H1 (cell line): ENCODE measurements at regions not wholly inside any gene's neighbourhood (a gene's known extent, or its start where the extent isn't known, plus 50 kb on each side); places are given as distances from the start of the nearest gene placed in this dataset.

ENCODE experiments used
- CTCF ChIA-PET: fragments of 300-600 bp; sonication (Branson Sonifier 250); formaldehyde crosslinking; loops from one replicate; lab custom pipeline; 2021; ENCODE audit not compliant: partially characterized antibody; lab: Charles Lee
- POLR2A ChIA-PET: fragments of 300-600 bp; sonication (Branson Sonifier 250); formaldehyde crosslinking; loops from one replicate; lab custom pipeline; 2021; ENCODE audit warnings: inconsistent platforms; ENCODE audit not compliant: partially characterized antibody; lab: Charles Lee
- DNase-seq, 2 experiments: peaks; one replicate each; pipeline versions ENCODE4 v3.0.0 to v3.0.0-alpha.2; 2010 to 2022; ENCODE audit warnings: low spot score in 2 of 2, low read depth in 1 of 2, mixed read lengths in 1 of 2
- FAIRE-seq: peaks from 2 replicates; lab custom pipeline; 2011; peaks lifted over from hg19 to GRCh38; lab: Jason Lieb, UNC
- H2AFZ ChIP-seq: 2 replicates; pipeline ENCODE4 v1.8.1; 2012; ENCODE audit warnings: low read length, inconsistent platforms
- H2AK5ac ChIP-seq: 2 replicates; pipeline ENCODE4 v1.6.1; 2013; ENCODE audit warnings: low read depth, low read length
- H2BK120ac ChIP-seq: replicated peaks from 2 replicates; pipeline ENCODE3; 2013; ENCODE audit warnings: low read depth, low read length, inconsistent platforms
- H2BK12ac ChIP-seq: 2 replicates; pipeline ENCODE4 v1.6.1; 2013; ENCODE audit warnings: low read depth, low read length
- H2BK15ac ChIP-seq: 2 replicates; pipeline ENCODE4 v1.6.1; 2013; ENCODE audit warnings: low read length
- H2BK20ac ChIP-seq: 2 replicates; pipeline ENCODE4 v1.6.1; 2013; ENCODE audit warnings: low read length
- H2BK5ac ChIP-seq: 2 replicates; pipeline ENCODE4 v1.6.1; 2013; ENCODE audit warnings: low read depth, low read length
- H3K14ac ChIP-seq: 2 replicates; pipeline ENCODE4 v1.6.1; 2013; ENCODE audit warnings: inconsistent platforms; ENCODE audit not compliant: insufficient read length
- H3K18ac ChIP-seq: 2 replicates; pipeline ENCODE4 v1.6.1; 2013; ENCODE audit warnings: low read length; ENCODE audit errors: extremely low read depth
- H3K23ac ChIP-seq: 2 replicates; pipeline ENCODE4 v1.6.1; 2013; ENCODE audit warnings: inconsistent platforms; ENCODE audit not compliant: insufficient read length
- H3K23me2 ChIP-seq: 2 replicates; pipeline ENCODE4 v1.6.1; 2013; ENCODE audit warnings: low read depth, low read length
- H3K27ac ChIP-seq: 2 replicates; pipeline ENCODE4 v1.6.1; 2011; ENCODE audit warnings: low read depth, low read length, inconsistent platforms
- H3K27me3 ChIP-seq, 4 experiments: replicated peaks in 1 of 4; 1 replicate in 1 of 4; 2 replicates in 3 of 4; pipeline versions ENCODE4 v1.6.1 to v1.8.1; 2011 to 2013; ENCODE audit warnings: low read length in 3 of 4, mild to moderate bottlenecking in 3 of 4, inconsistent platforms in 2 of 4, mixed read lengths in 2 of 4, moderate library complexity in 1 of 4; ENCODE audit not compliant: control insufficient read depth in 3 of 4, insufficient read depth in 3 of 4; ENCODE audit errors: extremely low read depth in 1 of 4
- H3K36me3 ChIP-seq, 4 experiments: 2 replicates each; pipeline versions ENCODE4 v1.6.1 to v1.8.1; 2011 to 2013; ENCODE audit warnings: mild to moderate bottlenecking in 4 of 4, low read length in 3 of 4, moderate library complexity in 2 of 4, control low read depth in 1 of 4, inconsistent platforms in 1 of 4; ENCODE audit not compliant: insufficient read depth in 4 of 4, control insufficient read depth in 2 of 4
- H3K4ac ChIP-seq: replicated peaks from 2 replicates; pipeline ENCODE3; 2013; ENCODE audit warnings: low read length, low read depth, mixed read lengths, inconsistent platforms; ENCODE audit not compliant: insufficient read length
- H3K4me1 ChIP-seq, 4 experiments: replicated peaks in 1 of 4; 1 replicate in 1 of 4; 2 replicates in 3 of 4; pipeline versions ENCODE4 v1.6.1 to v1.8.1; 2011 to 2013; ENCODE audit warnings: low read length in 3 of 4, inconsistent platforms in 2 of 4, mixed read lengths in 1 of 4; ENCODE audit not compliant: insufficient read depth in 4 of 4, control insufficient read depth in 3 of 4
- H3K4me2 ChIP-seq, 2 experiments: 2 replicates each; pipeline versions ENCODE4 v1.6.1 to v1.8.1; 2011 to 2013; ENCODE audit warnings: low read depth in 2 of 2, low read length in 2 of 2, control low read depth in 1 of 2, inconsistent platforms in 1 of 2, mild to moderate bottlenecking in 1 of 2; ENCODE audit not compliant: insufficient read depth in 1 of 2
- H3K4me3 ChIP-seq, 4 experiments: fragments of 200-600, 300-600 bp in 1 of 4; sonication (generic), shearing (Covaris generic), sonication (Bioruptor Twin) in 1 of 4; 2 replicates each; pipeline versions ENCODE4 v1.5.1 to v1.8.1; 2011 to 2016; ENCODE audit warnings: low read length in 4 of 4, low read depth in 3 of 4, control low read depth in 2 of 4, inconsistent platforms in 2 of 4, mild to moderate bottlenecking in 2 of 4, mixed read lengths in 1 of 4, moderate library complexity in 1 of 4; ENCODE audit not compliant: insufficient read depth in 2 of 4; ENCODE audit errors: extremely low read depth in 1 of 4
- H3K56ac ChIP-seq: replicated peaks from 2 replicates; pipeline ENCODE3; 2013; ENCODE audit warnings: low read depth, mild to moderate bottlenecking, mixed read lengths, low read length, inconsistent platforms; ENCODE audit not compliant: insufficient read length
- H3K79me1 ChIP-seq: 2 replicates; pipeline ENCODE4 v1.6.1; 2013; ENCODE audit warnings: low read depth, low read length, control low read depth
- H3K79me2 ChIP-seq, 2 experiments: 2 replicates each; pipeline versions ENCODE4 v1.6.1 to v1.8.1; 2012 to 2013; ENCODE audit warnings: low read length in 2 of 2, mild to moderate bottlenecking in 2 of 2, inconsistent platforms in 1 of 2; ENCODE audit not compliant: insufficient read depth in 2 of 2, control insufficient read depth in 1 of 2
- H3K9ac ChIP-seq, 4 experiments: replicated peaks in 1 of 4; 1 replicate in 1 of 4; 2 replicates in 3 of 4; pipeline versions ENCODE4 v1.6.1 to v1.8.1; 2011 to 2013; ENCODE audit warnings: low read depth in 3 of 4, low read length in 3 of 4, control low read depth in 2 of 4, mild to moderate bottlenecking in 2 of 4, moderate library complexity in 2 of 4, inconsistent platforms in 1 of 4; ENCODE audit errors: extremely low read depth in 1 of 4
- H3K9me3 ChIP-seq, 2 experiments: 2 replicates each; pipeline versions ENCODE4 v1.6.1 to v1.8.1; 2012 to 2013; ENCODE audit warnings: mild to moderate bottlenecking in 2 of 2, moderate library complexity in 2 of 2, control low read depth in 1 of 2, inconsistent platforms in 1 of 2, low read depth in 1 of 2, low read length in 1 of 2, mixed read lengths in 1 of 2; ENCODE audit not compliant: insufficient read depth in 2 of 2
- H4K20me1 ChIP-seq, 2 experiments: replicated peaks in 1 of 2; 2 replicates each; pipeline versions ENCODE3 to v1.8.1; 2011 to 2013; ENCODE audit warnings: inconsistent platforms in 2 of 2, low read length in 2 of 2, mild to moderate bottlenecking in 1 of 2; ENCODE audit not compliant: insufficient read depth in 2 of 2, control insufficient read depth in 1 of 2
- H4K5ac ChIP-seq: 2 replicates; pipeline ENCODE4 v1.6.1; 2013; ENCODE audit warnings: low read length, low read depth, mixed read lengths, inconsistent platforms; ENCODE audit not compliant: insufficient read length
- H4K8ac ChIP-seq: 2 replicates; pipeline ENCODE4 v1.8.0; 2013; ENCODE audit warnings: mild to moderate bottlenecking, moderate library complexity, low read length, inconsistent platforms; ENCODE audit not compliant: insufficient read depth; ENCODE audit errors: extremely low read depth
- H4K91ac ChIP-seq: replicated peaks from 2 replicates; pipeline ENCODE3; 2013; ENCODE audit warnings: low read length, mixed read lengths, inconsistent platforms; ENCODE audit not compliant: insufficient read length
- CHD2 ChIP-seq: IDR thresholded peaks from 2 replicates; pipeline ENCODE4 v1.6.1; 2012; ENCODE audit warnings: low read length, improper control_type of control experiment
- JUND ChIP-seq: IDR thresholded peaks from 2 replicates; pipeline ENCODE4 v1.6.1; 2011; ENCODE audit warnings: mild to moderate bottlenecking, improper control_type of control experiment, low read length
- RBBP5 ChIP-seq: IDR thresholded peaks from 2 replicates; pipeline ENCODE4 v1.7.1; 2012; ENCODE audit warnings: low read depth, mild to moderate bottlenecking, inconsistent platforms, low read length, moderate library complexity, borderline replicate concordance
- SIX5 ChIP-seq: IDR thresholded peaks from 2 replicates; pipeline ENCODE4 v1.6.1; 2011; ENCODE audit warnings: mild to moderate bottlenecking, low read depth, low read length
- WGBS, 2 experiments: shearing (Covaris generic) in 1 of 2; methylation state at CpG; one replicate each; pipeline versions ENCODE4 v1.1.6 to v1.1.7; 2013 to 2015; ENCODE audit warnings: low lambda C conversion rate in 2 of 2, mixed read lengths in 2 of 2, inconsistent platforms in 1 of 2, low coverage in 1 of 2, missing lambda C conversion rate in 1 of 2; ENCODE audit not compliant: insufficient replicate concordance in 2 of 2, insufficient coverage in 1 of 2, insufficient read length in 1 of 2; ENCODE audit errors: extremely low coverage in 1 of 2, missing lambda C conversion rate in 1 of 2; 5-methylcytosine and 5-hydroxymethylcytosine counted together
- TF ChIP-seq, protein P1 (sequence below): IDR thresholded peaks from 2 replicates; pipeline ENCODE4 v1.6.1; 2011; ENCODE audit warnings: low read depth, mild to moderate bottlenecking, low read length; ENCODE audit not compliant: insufficient read depth

DNA sequence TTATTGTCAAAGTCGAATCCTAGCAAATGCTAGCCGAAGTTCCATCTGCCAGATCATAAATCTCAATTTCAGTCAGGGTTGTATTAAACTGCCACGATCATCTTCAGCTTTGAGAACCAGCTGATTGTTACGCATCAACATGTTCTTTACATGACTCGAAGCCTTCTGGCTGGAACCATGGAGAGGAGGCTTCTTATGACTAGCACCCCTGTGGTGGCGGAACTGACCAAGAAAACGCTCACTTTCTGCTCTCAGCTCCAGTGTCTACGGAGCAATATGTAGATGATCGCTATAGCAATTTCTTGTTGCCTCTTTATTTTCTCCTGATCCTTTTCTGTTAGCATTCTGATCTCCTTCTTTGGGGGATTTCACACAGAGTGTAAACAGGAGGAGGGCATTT is 479.4 kb upstream of the SLC35B3 start:
- DNase-seq (no peak), FAIRE-seq (no peak)
- Histone ChIP-seq H3K4me2 (no peak overlapping the region), H3K23ac (no peak overlapping the region), H2BK120ac (no peak overlapping the region), H3K27ac (no peak overlapping the region), H3K9ac (no peak overlapping the region), H4K8ac (no peak overlapping the region), H3K79me2 (no peaks in the 10 kb centered on the region), H2BK15ac (no peak overlapping the region), H3K27me3 (no peaks in the 10 kb centered on the region), H3K36me3 (no peaks in the 10 kb centered on the region), H2BK20ac (no peak overlapping the region), H4K91ac (no peak overlapping the region), H4K5ac (no peak overlapping the region), H3K79me1 (no peaks in the 10 kb centered on the region), H2AFZ (no peak overlapping the region), H3K4me3 (no peak overlapping the region), H3K23me2 (no peaks in the 10 kb centered on the region), H3K14ac (no peak overlapping the region), H3K56ac (no peak overlapping the region), H2AK5ac (no peak overlapping the region), H3K18ac (no peak overlapping the region), H3K4ac (no peak overlapping the region), H2BK5ac (no peak overlapping the region), H3K9me3 (peaks cover 4 to 5% of the 10 kb centered on the region in 2 experiments; a peak in 2 of 4 replicates), H2BK12ac (no peak overlapping the region), H4K20me1 (no peaks in the 10 kb centered on the region), H3K4me1 (no peaks in the 10 kb centered on the region)
- WGBS, 2 experiments: 91% methylated on average over 9 of the region's 9 CpGs; no CpG with 5 or more reads in 1 of the 2 experiments
- CTCF ChIA-PET: interaction anchor here (2.6 kb wide), 1 partner anchor 10 kb away, joined by 11 read pairs; no protein-coding TSS in a partner anchor
- POLR2A ChIA-PET: no interaction called here
- no peak for TF ChIP-seq JUND
- TF ChIP-seq, protein P1, sequence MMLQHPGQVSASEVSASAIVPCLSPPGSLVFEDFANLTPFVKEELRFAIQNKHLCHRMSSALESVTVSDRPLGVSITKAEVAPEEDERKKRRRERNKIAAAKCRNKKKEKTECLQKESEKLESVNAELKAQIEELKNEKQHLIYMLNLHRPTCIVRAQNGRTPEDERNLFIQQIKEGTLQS: no peak
- TF ChIP-seq RBBP5: no peak
- no peak for TF ChIP-seq SIX5
- TF ChIP-seq CHD2: no peak
